Caco-2 (cell line): ENCODE measurements at regions not wholly inside any gene's neighbourhood (a gene's known extent, or its start where the extent isn't known, plus 50 kb on each side); places are given as distances from the start of the nearest gene placed in this dataset.
A peak's percentile ranks its signal among the peaks of the same experiment; 100 is the strongest.

Experiments used
- BruUV-seq: library from RNA; stranded (reverse); fragments of 400-500 nt; replicated peaks from 2 replicates; lab custom pipeline; 2021; lab: Mats Ljungman, UMichigan
- CTCF ChIA-PET: fragments of 300-600 bp; sonication (Branson Sonifier 250); formaldehyde crosslinking; loops from one replicate; lab custom pipeline; 2022; ENCODE audit warnings: antibody characterized with exemption; lab: Charles Lee
- POLR2A ChIA-PET: fragments of 300-600 bp; sonication (Branson Sonifier 250); formaldehyde crosslinking; loops from one replicate; lab custom pipeline; 2022; ENCODE audit warnings: antibody characterized with exemption; lab: Charles Lee
- DNase-seq, 2 experiments: peaks; one replicate each; pipeline versions ENCODE4 v3.0.0 to v3.0.0-alpha.2; 2020 to 2022
- H3K27me3 ChIP-seq: replicated peaks from 2 replicates; pipeline ENCODE4 v1.6.0; 2011; ENCODE audit warnings: low read length; ENCODE audit not compliant: control insufficient read depth, insufficient read depth
- H3K36me3 ChIP-seq: 2 replicates; pipeline ENCODE4 v1.5.1; 2011; ENCODE audit warnings: low read length; ENCODE audit not compliant: control insufficient read depth, insufficient read depth
- H3K4me1 ChIP-seq: fragments of 250-450 bp; sonication (Bioruptor Pico); 2 replicates; pipeline ENCODE4 v1.5.1; 2020; ENCODE audit warnings: mild to moderate bottlenecking
- H3K4me3 ChIP-seq: 2 replicates; pipeline ENCODE4 v1.5.1; 2011; ENCODE audit warnings: low read depth, mild to moderate bottlenecking, control low read depth, low read length
- H3K9me3 ChIP-seq: fragments of 250-450 bp; sonication (Bioruptor Pico); 2 replicates; pipeline ENCODE4 v1.5.1; 2020; ENCODE audit warnings: mild to moderate bottlenecking, moderate library complexity
- H3K27ac Mint-ChIP-seq: one replicate; pipeline ENCODE4 v1.8.0; 2022; ENCODE audit warnings: mixed read lengths; ENCODE audit not compliant: unreplicated experiment
- H3K27me3 Mint-ChIP-seq: one replicate; pipeline ENCODE4 v1.8.0; 2022; ENCODE audit warnings: mixed read lengths; ENCODE audit not compliant: insufficient read depth, unreplicated experiment
- H3K36me3 Mint-ChIP-seq: one replicate; pipeline ENCODE4 v1.8.0; 2022; ENCODE audit warnings: mild to moderate bottlenecking, mixed read lengths; ENCODE audit not compliant: insufficient read depth, unreplicated experiment
- H3K4me1 Mint-ChIP-seq: one replicate; pipeline ENCODE4 v1.8.0; 2022; ENCODE audit warnings: low read depth, mixed read lengths; ENCODE audit not compliant: unreplicated experiment
- H3K4me3 Mint-ChIP-seq: one replicate; pipeline ENCODE4 v1.8.0; 2022; ENCODE audit warnings: mild to moderate bottlenecking, moderate library complexity, mixed read lengths; ENCODE audit not compliant: unreplicated experiment
- H3K9me3 Mint-ChIP-seq: one replicate; pipeline ENCODE4 v1.8.0; 2022; ENCODE audit warnings: mixed read lengths; ENCODE audit not compliant: unreplicated experiment
- intact Hi-C: fragments of 100-400 bp; cut with micrococcal nuclease; formaldehyde crosslinking; loops from one replicate; pipeline ENCODE4 v1.10.0; 2022; ENCODE audit not compliant: unreplicated experiment
- TF ChIP-seq, protein P1 (sequence below), 2 experiments: fragments of 200-600 bp in 1 of 2; IDR thresholded peaks; 1 replicate in 1 of 2; 2 replicates in 1 of 2; pipeline versions ENCODE4 v1.5.1 to v1.8.0; 2011 to 2022; ENCODE audit warnings: antibody characterized with exemption in 1 of 2, control low read depth in 1 of 2, inconsistent platforms in 1 of 2, low read depth in 1 of 2, low read length in 1 of 2, mild to moderate bottlenecking in 1 of 2, moderate library complexity in 1 of 2; ENCODE audit not compliant: insufficient read depth in 1 of 2, severe bottlenecking in 1 of 2, unreplicated experiment in 1 of 2

DNA sequence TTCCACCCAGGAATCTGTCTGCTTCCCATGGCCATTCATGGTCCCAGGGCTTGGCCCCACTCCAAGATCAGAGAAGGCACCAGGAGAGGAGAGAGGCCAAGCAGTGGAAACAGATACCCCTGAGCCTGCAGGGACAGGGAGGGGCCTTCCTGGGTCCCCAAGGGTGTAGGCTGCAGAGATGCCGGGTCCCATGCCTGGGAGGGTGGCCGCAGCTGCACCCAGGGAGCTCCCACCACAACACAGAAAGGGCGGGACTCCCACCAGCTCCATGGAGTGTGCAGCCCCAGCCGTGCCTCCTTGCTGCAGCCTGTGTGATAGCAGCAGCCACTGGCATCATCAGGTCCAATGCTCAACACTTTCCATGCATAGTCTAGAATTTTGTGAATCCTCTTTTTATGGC, 331.5 kb downstream of the UACA start:
- no peaks in the 10 kb centered on the region for H3K36me3 Mint-ChIP-seq
- no peak for DNase-seq
- intact Hi-C loops: no loop called here
- no peaks in the 10 kb centered on the region for H3K27me3 ChIP-seq
- H3K27me3 Mint-ChIP-seq: no peaks in the 10 kb centered on the region
- no peaks in the 10 kb centered on the region for H3K36me3 ChIP-seq
- H3K4me1 Mint-ChIP-seq: peaks cover 23% of the 10 kb centered on the region
- no peak overlapping the region for H3K4me3 ChIP-seq
- H3K9me3 Mint-ChIP-seq: no peaks in the 10 kb centered on the region
- no TSS peak for BruUV-seq
- POLR2A ChIA-PET: no interaction called here
- CTCF ChIA-PET: no interaction called here
- peaks cover 3% of the 10 kb centered on the region; the same call in 1 of the 2 replicates for H3K9me3 ChIP-seq
- TF ChIP-seq, protein P1, sequence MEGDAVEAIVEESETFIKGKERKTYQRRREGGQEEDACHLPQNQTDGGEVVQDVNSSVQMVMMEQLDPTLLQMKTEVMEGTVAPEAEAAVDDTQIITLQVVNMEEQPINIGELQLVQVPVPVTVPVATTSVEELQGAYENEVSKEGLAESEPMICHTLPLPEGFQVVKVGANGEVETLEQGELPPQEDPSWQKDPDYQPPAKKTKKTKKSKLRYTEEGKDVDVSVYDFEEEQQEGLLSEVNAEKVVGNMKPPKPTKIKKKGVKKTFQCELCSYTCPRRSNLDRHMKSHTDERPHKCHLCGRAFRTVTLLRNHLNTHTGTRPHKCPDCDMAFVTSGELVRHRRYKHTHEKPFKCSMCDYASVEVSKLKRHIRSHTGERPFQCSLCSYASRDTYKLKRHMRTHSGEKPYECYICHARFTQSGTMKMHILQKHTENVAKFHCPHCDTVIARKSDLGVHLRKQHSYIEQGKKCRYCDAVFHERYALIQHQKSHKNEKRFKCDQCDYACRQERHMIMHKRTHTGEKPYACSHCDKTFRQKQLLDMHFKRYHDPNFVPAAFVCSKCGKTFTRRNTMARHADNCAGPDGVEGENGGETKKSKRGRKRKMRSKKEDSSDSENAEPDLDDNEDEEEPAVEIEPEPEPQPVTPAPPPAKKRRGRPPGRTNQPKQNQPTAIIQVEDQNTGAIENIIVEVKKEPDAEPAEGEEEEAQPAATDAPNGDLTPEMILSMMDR (IDR thresholded peaks at IDR 0.05; ENCODE audit: insufficient read depth in 1 of 2, low read depth in 1 of 2, low read length in 1 of 2, severe bottlenecking in 1 of 2, unreplicated experiment in 1 of 2): no peak
- H3K27ac Mint-ChIP-seq: no peak overlapping the region
- H3K4me1 ChIP-seq: peaks cover 55% of the 10 kb centered on the region
- no peak overlapping the region for H3K4me3 Mint-ChIP-seq

DNA sequence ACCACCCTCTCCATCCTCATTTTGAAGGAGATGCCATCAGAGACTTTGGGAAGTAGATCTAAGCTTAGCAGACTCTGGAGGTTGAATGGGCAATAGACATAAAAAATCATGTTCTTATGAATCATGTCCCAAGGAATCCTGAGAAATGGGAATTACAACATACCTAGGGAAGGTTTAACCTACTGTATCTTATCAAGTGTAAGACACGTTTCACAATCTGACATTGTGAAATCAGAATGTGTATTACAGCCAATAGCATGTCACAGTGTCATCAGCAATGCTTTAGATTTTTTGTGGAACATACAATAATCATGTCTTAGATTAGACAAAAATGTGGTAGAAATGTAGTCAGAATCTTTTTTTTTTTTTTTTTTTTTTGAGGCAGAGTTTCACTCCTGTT, 332.4 kb upstream of the TLE3 start:
- Mint-ChIP-seq H3K27me3 (no peaks in the 10 kb centered on the region), H3K9me3 (no peaks in the 10 kb centered on the region), H3K27ac (peak overlapping the region; percentile 25), H3K4me1 (peaks cover 14% of the 10 kb centered on the region), H3K36me3 (no peaks in the 10 kb centered on the region), H3K4me3 (no peak overlapping the region)
- POLR2A ChIA-PET: no interaction called here
- Histone ChIP-seq H3K4me1 (peaks cover 47% of the 10 kb centered on the region), H3K4me3 (no peak overlapping the region), H3K27me3 (no peaks in the 10 kb centered on the region), H3K36me3 (no peaks in the 10 kb centered on the region), H3K9me3 (peaks cover 3% of the 10 kb centered on the region; the same call in 1 of the 2 replicates)
- CTCF ChIA-PET: no interaction called here
- TF ChIP-seq, protein P1 (IDR thresholded peaks at IDR 0.05; ENCODE audit: insufficient read depth in 1 of 2, low read depth in 1 of 2, low read length in 1 of 2, severe bottlenecking in 1 of 2, unreplicated experiment in 1 of 2): no peak
- peak in 1 of 2 experiments; percentile 56 for DNase-seq
- intact Hi-C loops: no loop called here
- no TSS peak for BruUV-seq

DNA sequence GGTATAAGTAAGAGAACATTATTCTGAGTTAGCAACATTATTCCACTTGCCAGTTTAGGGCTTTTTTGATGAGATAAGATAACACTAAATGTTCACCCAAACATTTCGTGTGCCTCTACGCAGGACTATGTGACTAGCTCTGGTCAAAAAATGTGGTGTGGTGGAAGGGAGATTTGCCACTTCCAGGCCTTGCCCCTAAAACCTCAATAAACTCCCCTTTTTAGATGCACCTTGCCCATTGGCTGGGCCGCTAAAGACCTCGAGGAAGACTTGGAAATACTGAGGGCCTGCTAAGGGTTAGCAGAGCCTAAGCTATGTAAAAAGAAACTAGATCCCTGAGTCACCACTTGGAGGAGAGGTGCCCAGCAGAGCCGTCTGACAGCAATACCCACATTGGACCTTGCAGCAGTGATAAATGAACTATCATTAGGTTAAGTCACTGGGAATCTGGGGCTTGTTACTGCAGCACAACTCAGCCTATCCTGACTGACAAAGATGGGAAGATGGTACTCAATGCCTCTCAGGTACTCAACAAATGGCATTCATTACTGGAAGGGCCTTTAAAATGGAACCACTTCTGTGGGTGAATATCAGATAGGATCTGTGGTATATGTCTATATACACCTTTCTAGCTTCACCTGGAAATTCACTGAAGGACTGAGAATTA, 331.5 kb upstream of the TLE3 start:
- no peaks in the 10 kb centered on the region for H3K9me3 Mint-ChIP-seq
- TF ChIP-seq, protein P1 (IDR thresholded peaks at IDR 0.05; ENCODE audit: insufficient read depth in 1 of 2, low read depth in 1 of 2, low read length in 1 of 2, severe bottlenecking in 1 of 2, unreplicated experiment in 1 of 2): no peak
- Histone ChIP-seq H3K4me3 (no peak overlapping the region), H3K36me3 (no peaks in the 10 kb centered on the region), H3K27me3 (no peaks in the 10 kb centered on the region), H3K9me3 (peaks cover 3% of the 10 kb centered on the region; the same call in 1 of the 2 replicates), H3K4me1 (peaks cover 38% of the 10 kb centered on the region)
- H3K4me3 Mint-ChIP-seq: no peak overlapping the region
- peaks cover 7% of the 10 kb centered on the region for H3K4me1 Mint-ChIP-seq
- BruUV-seq: no TSS peak
- H3K27me3 Mint-ChIP-seq: no peaks in the 10 kb centered on the region
- H3K36me3 Mint-ChIP-seq: no peaks in the 10 kb centered on the region
- POLR2A ChIA-PET: no interaction called here
- no peak for DNase-seq
- CTCF ChIA-PET: no interaction called here
- intact Hi-C loops: no loop called here
- H3K27ac Mint-ChIP-seq: no peak overlapping the region
